Raji (cell line): ENCODE measurements at regions not wholly inside any gene's neighbourhood (a gene's known extent, or its start where the extent isn't known, plus 50 kb on each side); places are given as distances from the start of the nearest gene placed in this dataset.

Source experiments
- POLR2A ChIP-seq: IDR thresholded peaks from 2 replicates; pipeline ENCODE4 v1.6.1; 2011; ENCODE audit warnings: low read depth, low read length, control low read depth; ENCODE audit not compliant: insufficient read depth

DNA sequence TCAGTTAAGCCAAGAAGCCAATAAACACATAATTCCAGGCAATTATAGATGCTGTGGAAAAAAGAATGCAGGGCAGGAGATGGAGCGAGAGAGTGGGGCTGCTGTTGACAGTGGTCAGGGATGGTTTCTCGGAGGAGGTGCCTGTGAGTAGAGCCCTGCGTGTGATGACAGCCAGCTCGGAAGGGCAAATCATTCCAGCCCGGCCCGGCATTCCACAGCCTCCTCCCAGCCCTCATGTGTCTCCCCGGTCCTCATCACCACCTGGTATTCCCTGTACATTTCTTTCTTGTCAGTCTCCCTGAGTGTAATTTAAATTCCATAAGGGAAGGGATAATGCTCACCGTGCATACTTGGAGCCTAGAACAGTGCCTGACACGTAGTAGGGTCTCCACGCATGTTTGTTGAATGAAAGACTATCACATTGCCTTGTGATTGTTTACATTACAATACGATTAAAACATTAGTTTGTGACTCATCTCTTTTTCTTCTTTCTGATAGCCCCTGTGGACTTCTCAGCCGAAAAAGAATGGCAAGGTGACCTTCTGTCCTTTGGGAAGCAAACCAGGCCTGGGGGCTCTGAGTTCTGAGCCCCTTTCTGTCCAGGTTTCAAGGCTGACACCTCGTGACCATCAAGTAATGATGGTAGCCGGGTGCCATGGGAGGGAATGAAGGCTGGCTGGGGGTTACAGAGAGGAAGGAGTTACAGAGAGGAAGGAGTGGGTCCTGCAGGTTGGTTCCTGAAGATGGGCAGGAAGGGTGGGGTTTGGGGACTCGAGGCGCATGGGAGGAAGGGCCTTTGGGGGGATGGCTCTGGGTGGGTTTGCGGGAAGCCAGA, 379.5 kb upstream of the SULF2 start:
- TF ChIP-seq POLR2A, result no peak

DNA sequence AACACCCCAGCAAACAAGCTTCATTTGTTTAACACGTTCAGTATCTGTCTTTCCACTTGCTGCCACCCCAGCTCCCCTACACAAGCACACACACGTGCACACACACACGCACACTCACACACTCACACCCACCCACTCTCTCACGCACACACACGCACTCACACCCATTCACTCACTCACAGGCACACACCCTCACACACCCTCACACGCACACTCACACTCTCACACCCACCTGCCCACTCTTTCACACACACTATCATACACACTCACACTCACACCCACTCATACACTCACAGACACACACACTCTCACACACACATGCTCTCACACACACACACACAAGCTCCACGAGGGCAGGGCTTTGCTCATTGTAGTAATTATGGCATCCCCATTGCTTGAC, 378.8 kb upstream of the SULF2 start:
- no peak for TF ChIP-seq POLR2A

DNA sequence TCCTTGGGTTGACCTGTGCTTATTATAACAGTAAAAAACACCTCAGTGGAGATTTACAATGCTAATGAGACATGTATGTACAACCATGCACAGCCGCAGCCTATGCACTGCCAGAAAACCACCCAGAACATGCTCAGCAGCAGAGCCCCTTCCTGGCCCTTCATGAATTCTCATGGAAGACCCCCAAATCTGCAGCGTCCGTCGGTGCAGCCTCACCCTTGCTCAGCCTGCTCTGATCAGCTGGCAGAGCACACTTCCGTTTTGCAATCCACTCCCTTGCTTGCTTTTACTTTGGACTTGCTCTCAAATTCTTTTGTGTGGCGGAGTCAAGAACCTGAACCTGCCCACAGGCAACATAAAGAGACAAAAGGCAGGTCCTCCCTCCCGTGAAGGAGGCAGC, 378.2 kb upstream of the SULF2 start:
- TF ChIP-seq POLR2A, result no peak

DNA sequence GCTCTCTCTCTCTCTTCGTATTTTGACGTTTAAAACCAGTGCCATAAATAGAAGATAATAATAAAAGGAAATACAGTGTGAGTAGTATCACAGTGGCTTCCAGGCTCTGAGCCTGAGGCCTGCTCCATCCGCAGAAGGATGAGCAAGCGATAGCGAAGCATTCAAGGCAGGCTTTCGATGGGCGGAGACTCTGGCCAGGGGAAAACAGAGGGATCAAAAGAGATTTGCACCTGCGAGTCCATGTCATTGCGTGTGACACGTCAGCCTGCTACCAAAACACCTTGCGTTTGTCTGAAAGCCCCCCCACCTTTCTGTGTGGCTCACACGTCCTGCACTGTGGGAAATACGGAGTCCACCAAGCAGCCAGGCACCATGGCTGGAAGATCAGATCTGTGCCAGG, 377.3 kb upstream of the SULF2 start:
- no peak for TF ChIP-seq POLR2A

DNA sequence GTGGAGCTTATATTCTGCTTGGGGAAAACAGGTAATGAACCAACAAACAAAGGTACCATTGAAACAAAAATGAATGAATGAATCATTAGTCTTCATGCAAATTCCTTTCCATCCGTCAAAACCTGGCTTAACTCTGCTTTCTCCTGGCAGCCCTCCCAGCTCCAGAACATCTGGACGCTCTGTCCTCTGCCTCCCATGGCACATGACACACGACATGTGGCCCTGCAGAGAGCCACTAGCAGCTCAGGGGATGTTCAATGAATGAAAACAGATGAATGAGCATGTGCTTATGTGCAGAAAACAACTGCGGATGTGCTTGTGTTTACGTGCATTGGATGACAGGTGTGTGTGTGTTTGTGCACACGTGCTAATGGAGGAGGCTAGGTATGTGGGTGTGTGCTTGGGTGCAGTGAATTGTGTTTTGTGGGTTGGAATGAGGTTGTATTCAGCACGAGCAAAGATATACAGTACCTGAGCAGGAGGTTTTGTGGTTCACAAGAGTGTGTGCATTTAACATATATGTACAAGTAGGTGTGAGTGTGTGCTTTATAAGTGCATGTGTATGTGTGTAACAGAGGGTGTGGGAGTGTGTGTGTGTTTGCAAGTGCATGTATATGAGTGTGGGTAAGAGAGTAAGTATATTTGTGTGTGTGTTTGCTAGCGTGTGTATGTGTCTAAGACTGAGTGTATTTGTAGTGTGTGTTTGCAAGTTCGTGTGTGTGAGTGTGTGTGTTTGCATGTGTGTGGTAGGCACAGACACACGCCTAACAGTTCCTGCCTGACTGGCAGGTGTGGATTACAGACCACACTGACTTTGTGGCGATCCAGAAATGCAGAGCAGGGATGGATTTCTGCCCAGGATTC, 374.1 kb upstream of the SULF2 start:
- TF ChIP-seq POLR2A, result no peak

DNA sequence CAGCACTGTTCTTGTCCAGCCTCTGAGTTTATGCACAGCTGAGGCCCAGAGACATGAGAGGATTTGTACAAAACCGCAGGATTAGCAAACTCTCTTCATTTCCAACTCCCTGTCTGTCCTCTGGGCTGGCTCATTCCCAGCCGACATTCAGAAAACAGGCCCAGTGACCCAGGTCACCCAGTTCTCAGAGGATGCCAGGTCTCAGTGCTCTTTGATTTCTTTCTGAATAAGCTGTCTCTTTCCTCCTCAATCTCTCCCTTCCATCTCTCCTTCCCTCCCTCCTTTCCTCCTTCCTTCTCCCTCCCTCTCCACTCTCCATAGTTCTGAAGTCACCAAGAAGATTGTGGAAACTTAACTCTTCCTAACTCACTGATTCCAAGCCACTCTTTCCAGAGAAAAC, 372.7 kb upstream of the SULF2 start:
- TF ChIP-seq POLR2A, result no peak

DNA sequence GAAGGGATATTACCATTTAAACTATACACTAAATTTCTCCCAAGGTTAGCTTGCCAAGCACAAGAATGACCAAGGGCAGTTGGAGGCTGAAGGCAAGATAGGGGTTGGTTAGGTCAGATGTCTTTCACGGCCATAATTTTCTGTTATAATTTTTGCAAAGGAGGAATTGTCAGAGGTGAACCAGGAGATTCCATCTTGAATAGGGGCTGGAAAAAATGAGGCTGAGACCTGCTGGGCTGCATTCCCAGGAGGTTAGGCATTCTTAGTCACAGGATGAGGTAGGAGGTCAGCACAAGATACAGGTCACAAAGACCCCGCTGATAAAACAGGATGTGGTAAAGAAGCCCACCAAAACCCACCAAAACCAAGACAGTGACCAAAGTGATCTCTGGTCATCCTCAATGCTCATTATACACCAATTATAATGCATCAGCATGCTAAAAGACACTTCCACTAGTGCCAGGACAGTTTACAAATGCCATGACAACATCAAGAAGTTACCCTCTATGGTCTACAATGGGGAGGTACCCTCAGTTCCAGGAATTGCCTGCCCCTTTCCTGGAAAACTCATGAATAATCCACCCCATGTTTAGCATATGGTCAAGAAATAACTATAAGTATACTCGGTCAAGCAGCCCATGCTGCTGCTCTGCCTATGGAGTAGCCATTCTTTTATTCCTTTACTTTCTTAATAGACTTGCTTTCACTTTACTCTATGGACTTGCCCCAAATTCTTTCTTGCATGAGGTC, 371.8 kb upstream of the SULF2 start:
- TF ChIP-seq POLR2A, result no peak

DNA sequence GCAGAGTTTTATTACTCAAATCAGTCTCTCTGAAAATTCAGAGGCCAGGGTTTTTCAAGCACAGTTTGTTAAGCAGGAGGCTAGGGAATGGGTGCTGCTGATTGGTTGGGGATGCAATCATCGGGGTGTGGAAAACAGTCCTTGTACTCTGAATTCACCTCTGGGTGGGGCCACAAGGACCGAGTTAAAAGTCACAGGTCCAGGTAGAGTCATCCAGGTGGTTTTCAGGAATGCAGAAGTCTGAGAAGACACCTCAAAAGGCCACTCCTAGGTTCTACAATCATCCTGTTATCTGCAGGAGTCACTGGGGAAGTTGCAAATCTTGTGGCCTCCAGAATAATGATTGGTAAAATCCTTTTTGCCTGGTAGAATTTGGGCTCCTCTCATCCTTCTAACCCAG, 371.2 kb upstream of the SULF2 start:
- no peak for TF ChIP-seq POLR2A

DNA sequence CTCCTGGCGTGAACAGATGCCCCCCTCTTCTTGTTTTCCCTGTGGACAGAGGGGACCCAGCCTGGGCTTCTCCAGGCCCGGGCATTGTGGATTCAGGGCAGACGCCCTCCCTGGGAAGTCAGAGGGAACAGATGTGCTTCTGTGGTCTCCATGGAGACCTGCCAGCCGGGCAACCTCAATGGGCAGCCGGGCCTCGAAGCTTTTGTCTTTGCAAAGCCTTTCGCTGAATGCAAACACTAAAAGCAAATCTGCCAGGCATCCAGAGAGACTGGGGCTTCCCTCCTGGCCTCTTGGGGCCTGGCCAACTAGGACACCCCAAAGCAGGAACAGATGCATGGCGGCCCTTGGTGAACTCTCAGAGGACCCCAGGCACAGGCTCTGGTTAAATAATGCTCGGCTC, 370.0 kb upstream of the SULF2 start:
- no peak for TF ChIP-seq POLR2A

DNA sequence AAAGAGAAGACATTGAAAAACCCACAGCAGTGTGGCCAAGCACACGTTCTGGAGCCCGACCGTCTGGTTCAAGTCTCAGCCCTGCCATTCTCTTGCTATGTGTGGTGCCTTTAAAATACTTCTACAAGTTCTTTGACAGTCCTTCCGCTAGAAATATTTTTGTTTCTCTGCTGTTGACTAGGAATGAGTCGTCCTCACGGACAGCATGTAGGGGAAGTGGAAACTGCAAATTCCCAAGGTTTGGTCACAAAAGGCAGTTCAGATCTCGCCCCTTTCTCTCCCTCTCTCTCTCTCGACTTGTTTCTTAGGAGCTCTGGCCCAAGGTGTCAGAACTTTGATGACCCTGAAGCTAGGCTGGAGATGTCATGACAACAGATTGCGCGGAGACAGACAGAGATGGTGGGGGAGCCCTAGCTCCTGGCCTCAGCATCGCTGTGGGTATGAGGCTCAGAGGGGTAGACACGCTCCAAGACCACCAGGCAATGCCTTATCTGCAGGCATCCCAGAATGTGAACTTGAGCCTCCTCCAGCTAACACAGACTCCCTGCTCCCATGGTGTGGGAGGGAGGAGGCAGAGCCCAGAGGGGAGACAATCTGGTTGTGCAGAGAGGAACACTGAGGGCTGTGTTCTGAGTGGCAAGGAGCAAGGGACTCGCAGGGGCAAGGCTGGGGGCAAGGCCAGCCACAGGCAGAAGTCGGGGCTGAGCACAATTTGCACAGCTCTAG, 368.9 kb upstream of the SULF2 start:
- TF ChIP-seq POLR2A, result no peak

DNA sequence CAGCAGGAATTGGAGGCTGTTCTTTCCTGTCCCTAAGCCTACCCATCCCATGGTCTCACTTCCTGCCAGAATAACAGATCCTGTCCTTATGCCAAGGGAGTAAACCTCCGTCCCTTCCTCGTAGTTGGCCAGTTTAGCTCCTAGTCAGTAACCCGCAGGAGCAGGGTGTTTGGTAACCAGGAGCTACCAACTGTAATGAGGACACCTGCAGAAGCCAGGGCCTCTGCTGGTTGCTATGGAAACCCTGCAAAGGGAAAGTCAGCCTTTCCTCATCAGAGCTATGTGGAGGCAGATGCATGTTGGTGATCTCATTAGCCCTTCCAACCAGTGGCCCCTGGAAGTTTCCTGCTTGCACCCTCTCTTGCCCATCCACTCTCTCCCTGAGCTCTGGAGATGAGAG, 368.2 kb upstream of the SULF2 start:
- no peak for TF ChIP-seq POLR2A

DNA sequence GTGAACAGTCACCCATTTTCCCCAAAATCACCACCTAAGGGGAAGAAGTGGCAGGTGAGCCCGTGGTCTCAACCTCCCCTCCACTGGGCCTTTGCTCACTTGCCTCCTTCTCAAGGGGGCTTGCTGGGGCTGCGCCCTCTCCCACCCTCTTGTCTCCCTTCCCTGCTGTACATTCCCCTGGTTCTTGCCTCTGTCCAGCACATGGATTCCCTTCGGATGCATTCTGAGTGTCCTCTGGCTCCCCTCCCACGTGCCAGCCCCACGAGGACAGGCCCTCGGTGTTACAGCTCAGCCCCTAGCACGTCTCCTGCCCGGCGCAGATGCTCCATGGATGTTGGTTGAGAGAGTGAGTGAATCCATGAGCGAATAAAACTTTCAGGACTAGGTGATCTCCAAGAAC, 367.8 kb upstream of the SULF2 start:
- TF ChIP-seq POLR2A, result no peak

DNA sequence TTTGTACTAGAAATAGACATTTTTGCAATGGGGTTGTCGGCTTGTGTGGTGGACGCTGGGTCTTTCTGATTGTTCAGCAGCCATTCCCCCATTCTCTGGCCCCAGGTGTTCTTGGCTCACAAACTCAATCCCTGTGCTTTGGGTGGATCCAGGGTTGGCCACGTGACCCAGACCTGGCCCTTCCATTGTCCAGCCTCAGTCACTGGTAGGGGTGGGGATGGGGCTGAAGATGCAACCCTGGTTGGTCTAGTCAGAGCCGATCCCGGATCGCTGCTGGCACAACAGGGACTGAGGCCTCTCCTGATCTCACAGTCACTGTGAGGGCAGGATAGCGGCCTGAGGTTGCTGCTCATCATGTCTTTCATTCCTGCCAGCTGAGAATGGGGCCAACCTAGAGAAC, 365.3 kb upstream of the SULF2 start:
- TF ChIP-seq POLR2A, result no peak

DNA sequence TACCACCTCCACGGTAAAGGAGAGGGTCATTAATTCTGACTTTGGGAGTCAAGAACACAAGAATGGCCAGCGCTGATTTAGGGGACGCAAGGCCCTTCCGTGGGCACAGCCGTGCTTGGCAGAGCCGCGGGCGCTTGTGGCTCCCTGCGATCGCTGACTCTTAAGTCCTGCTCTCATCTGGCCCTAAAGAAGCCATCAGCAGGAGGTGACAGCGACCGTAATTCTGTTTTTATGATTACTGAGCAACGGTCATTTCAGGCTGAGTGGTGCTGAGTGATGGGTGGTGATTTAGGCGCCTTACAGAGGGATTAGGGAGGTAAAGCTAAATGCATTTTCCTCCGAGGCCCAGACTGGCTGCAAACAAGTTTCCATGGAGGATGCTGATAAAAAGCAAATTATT, 364.6 kb upstream of the SULF2 start:
- TF ChIP-seq POLR2A, result no peak
